ENCODE measurements at regions not wholly inside any gene's neighbourhood (a gene's known extent, or its start where the extent isn't known, plus 50 kb on each side); places are given as distances from the start of the nearest gene placed in this dataset.

DNA sequence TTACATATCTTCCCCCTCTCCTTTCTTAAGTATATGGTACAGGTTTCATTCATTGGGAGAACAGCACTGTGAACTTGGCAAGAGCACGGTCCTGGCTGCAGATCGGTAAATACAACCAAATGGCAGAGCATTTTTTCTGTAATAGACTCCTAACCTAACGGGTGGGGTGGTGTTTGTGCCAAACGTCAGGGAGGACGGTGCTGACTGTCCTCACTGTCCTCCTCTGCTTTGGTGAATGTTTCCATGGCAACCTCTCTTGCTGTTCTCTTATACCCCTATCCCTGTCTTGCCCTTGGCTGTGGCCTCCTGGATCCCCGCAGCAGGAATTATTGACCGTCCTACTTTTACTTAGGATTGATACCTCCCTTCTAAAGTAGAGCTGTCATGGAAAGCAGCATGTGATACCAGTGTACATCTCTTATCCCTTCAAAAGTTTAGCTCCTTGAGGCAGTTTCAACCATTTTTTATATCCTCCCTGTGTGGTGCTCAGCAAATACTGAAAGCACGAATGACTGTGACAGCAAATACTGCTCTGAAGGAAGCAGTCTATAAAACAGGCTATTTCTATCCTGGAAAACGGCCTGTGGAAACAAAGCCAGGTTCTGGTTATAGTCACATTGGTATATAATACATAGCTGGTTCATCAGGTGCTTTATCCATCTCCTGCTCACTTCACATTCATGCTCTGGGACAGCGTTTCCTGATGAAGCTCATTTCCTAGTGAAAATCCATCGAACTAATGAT lies 275.4 kb upstream of the C2CD4B start:
- TF ChIP-seq, protein P1, sequence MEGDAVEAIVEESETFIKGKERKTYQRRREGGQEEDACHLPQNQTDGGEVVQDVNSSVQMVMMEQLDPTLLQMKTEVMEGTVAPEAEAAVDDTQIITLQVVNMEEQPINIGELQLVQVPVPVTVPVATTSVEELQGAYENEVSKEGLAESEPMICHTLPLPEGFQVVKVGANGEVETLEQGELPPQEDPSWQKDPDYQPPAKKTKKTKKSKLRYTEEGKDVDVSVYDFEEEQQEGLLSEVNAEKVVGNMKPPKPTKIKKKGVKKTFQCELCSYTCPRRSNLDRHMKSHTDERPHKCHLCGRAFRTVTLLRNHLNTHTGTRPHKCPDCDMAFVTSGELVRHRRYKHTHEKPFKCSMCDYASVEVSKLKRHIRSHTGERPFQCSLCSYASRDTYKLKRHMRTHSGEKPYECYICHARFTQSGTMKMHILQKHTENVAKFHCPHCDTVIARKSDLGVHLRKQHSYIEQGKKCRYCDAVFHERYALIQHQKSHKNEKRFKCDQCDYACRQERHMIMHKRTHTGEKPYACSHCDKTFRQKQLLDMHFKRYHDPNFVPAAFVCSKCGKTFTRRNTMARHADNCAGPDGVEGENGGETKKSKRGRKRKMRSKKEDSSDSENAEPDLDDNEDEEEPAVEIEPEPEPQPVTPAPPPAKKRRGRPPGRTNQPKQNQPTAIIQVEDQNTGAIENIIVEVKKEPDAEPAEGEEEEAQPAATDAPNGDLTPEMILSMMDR (IDR thresholded peaks at IDR 0.05) = no peak
- no peak for TF ChIP-seq ZFX (IDR thresholded peaks at IDR 0.05; ENCODE audit: borderline replicate concordance)

Measured in 22Rv1 (cell line).